ENCODE measurements at regions not wholly inside any gene's neighbourhood (a gene's known extent, or its start where the extent isn't known, plus 50 kb on each side); places are given as distances from the start of the nearest gene placed in this dataset.

DNA sequence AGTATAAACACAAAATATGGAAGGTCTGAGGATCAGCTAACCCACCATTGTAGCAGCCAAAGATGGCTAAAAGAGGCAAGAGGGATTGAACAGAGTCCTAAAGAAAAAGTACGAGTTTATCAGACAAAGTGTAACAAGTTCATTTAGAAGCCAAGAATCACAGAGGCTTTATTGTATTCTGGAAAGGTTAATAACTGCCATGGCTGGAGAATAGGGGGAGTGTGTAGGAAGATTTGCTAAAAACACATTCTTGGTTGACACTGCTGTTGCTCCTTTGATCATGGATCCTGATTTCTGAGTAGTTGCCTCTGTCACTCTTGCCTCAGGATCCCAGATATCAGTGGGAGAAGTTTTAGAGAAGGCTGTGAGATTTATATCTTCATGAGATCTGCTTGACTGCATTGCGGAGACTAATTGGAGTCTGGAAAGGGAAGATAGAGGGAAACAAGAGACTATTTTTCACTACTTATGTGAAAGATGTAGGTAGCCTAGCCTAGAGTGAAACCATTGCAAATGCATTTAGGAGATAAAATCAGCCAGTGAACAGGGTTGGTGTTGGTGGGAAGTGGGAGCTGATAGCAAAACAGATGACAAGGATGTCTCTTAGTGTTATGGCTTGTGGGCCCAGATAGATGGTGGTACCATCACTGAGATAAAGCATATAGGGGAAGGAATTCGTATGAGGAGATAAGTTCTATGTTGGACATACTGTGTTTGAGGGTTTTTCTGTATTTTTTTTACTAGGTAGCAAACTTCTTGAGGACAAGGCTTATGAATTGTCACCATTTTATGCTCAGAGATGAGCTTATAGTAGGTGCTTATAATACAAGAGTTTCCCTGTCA lies 402.9 kb upstream of the PDE3A start:
- Histone ChIP-seq H3K27ac (ENCODE audit: low read depth, low read length) (no peak overlapping the region), H3K27me3 (ENCODE audit: control insufficient read depth, insufficient read depth, low read length) (no peaks in the 10 kb centered on the region), H3K4me1 (ENCODE audit: control insufficient read depth, insufficient read depth, low read length) (no peaks in the 10 kb centered on the region), H3K36me3 (ENCODE audit: control insufficient read depth, insufficient read depth, low read length) (no peaks in the 10 kb centered on the region), H3K9me3 (ENCODE audit: control insufficient read depth, insufficient read depth, low read length) (no peaks in the 10 kb centered on the region), H3K4me3 (ENCODE audit: low read depth, low read length) (no peak overlapping the region)
- WGBS (ENCODE audit: insufficient coverage) = 64% methylated on average over 2 of the region's 3 CpGs
- no peak for DNase-seq (ENCODE audit: low read depth in 4 of 6, low spot score in 6 of 6)

DNA sequence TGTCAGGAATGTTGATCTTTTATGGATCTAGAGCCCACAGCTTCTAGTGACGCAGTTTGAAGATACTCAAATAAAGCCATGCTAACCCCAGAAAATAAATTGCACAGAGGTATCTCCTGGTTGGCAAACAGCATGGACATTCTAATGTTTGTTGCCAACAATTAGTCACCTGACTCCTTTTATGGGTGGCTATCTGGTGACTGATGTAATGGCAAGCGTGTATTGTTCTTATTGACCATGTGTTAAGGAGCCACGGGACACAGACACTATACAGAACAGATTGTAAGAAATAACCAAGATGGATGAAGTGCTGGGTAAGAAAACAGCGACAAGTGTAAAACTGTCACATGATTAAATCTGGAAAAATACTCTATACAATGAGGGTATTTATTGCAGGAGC lies 401.3 kb upstream of the PDE3A start:
- Histone ChIP-seq H3K36me3 (ENCODE audit: control insufficient read depth, insufficient read depth, low read length) (no peaks in the 10 kb centered on the region), H3K4me1 (ENCODE audit: control insufficient read depth, insufficient read depth, low read length) (no peaks in the 10 kb centered on the region), H3K27ac (ENCODE audit: low read depth, low read length) (no peak overlapping the region), H3K9me3 (ENCODE audit: control insufficient read depth, insufficient read depth, low read length) (no peaks in the 10 kb centered on the region), H3K27me3 (ENCODE audit: control insufficient read depth, insufficient read depth, low read length) (no peaks in the 10 kb centered on the region), H3K4me3 (ENCODE audit: low read depth, low read length) (no peak overlapping the region)
- DNase-seq (ENCODE audit: low read depth in 4 of 6, low spot score in 6 of 6) = no peak
- no CpG with 5 or more reads among the region's 4 CpGs for WGBS (ENCODE audit: insufficient coverage)

DNA sequence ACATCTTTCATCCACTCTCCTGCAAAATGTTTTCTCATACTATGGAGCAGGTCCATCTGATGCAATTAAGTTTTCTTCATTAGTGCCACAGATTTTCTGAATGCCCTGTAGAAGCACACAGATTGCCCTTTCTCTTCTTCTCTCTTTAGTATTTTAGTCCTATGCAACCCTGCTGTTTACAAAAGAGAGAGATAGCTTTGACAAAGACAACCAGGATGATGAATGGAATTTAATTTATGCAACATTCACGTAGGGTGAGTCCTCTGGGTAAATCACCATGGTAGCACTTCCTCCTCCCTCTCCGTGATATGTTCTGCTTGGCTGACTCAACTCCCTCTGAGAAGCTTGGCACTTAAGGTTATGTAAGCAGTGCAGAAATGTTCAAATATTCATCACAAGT lies 400.9 kb upstream of the PDE3A start:
- Histone ChIP-seq H3K27ac (ENCODE audit: low read depth, low read length) (no peak overlapping the region), H3K4me1 (ENCODE audit: control insufficient read depth, insufficient read depth, low read length) (no peaks in the 10 kb centered on the region), H3K27me3 (ENCODE audit: control insufficient read depth, insufficient read depth, low read length) (no peaks in the 10 kb centered on the region), H3K4me3 (ENCODE audit: low read depth, low read length) (no peak overlapping the region), H3K36me3 (ENCODE audit: control insufficient read depth, insufficient read depth, low read length) (no peaks in the 10 kb centered on the region), H3K9me3 (ENCODE audit: control insufficient read depth, insufficient read depth, low read length) (no peaks in the 10 kb centered on the region)
- DNase-seq (ENCODE audit: low read depth in 4 of 6, low spot score in 6 of 6) = peak in 3 of 6 donors; percentile 13 to 86 (median 58)
- no CpG with 5 or more reads among the region's 2 CpGs for WGBS (ENCODE audit: insufficient coverage)

DNA sequence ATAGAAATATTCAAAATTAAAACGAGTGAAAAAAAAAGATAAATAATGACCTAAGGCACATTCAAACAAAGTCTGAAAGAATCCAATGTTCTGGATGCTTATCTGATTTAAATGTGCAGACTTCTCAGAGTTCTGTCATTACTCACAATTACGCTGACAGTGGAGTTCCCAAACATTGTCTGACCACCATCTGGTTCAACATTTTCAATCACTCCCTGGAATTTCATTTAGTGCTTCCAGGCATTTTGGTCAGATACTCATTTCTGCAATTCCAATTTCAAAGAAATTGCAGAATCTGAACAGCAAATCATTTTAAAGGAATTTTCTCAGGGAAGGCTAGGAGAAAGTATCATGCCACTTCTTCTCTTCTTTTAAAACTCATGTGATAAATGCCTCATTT lies 398.2 kb upstream of the PDE3A start:
- Histone ChIP-seq H3K9me3 (ENCODE audit: control insufficient read depth, insufficient read depth, low read length) (no peaks in the 10 kb centered on the region), H3K27me3 (ENCODE audit: control insufficient read depth, insufficient read depth, low read length) (no peaks in the 10 kb centered on the region), H3K27ac (ENCODE audit: low read depth, low read length) (no peak overlapping the region), H3K4me1 (ENCODE audit: control insufficient read depth, insufficient read depth, low read length) (no peaks in the 10 kb centered on the region), H3K4me3 (ENCODE audit: low read depth, low read length) (no peak overlapping the region), H3K36me3 (ENCODE audit: control insufficient read depth, insufficient read depth, low read length) (no peaks in the 10 kb centered on the region)
- no peak for DNase-seq (ENCODE audit: low read depth in 4 of 6, low spot score in 6 of 6)
- 85% methylated on average over 1 of the region's 2 CpGs for WGBS (ENCODE audit: insufficient coverage)

DNA sequence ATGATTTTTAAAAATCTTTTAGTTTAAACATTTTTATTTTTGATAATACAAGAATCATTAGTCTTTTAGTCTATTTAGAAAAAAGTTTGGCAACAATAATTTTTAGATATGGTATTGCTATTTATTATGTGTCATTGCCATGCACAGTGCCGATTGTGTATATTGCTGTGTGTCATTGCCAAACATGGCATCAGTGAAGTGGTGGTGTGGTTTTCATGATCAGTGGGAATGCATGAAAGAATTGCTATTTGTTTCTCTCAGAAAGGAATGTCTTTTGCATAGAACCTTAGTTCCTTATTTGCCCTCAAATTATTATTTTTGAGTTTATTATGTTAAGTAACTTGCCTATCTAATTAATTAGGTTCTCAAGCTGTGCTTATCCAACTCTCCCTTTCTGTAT lies 397.5 kb upstream of the PDE3A start:
- Histone ChIP-seq H3K27me3 (ENCODE audit: control insufficient read depth, insufficient read depth, low read length) (no peaks in the 10 kb centered on the region), H3K4me3 (ENCODE audit: low read depth, low read length) (no peak overlapping the region), H3K9me3 (ENCODE audit: control insufficient read depth, insufficient read depth, low read length) (no peaks in the 10 kb centered on the region), H3K4me1 (ENCODE audit: control insufficient read depth, insufficient read depth, low read length) (no peaks in the 10 kb centered on the region), H3K36me3 (ENCODE audit: control insufficient read depth, insufficient read depth, low read length) (no peaks in the 10 kb centered on the region), H3K27ac (ENCODE audit: low read depth, low read length) (no peak overlapping the region)
- DNase-seq (ENCODE audit: low read depth in 4 of 6, low spot score in 6 of 6) = no peak
- 50% methylated on average over 1 of the region's 1 CpG for WGBS (ENCODE audit: insufficient coverage)

DNA sequence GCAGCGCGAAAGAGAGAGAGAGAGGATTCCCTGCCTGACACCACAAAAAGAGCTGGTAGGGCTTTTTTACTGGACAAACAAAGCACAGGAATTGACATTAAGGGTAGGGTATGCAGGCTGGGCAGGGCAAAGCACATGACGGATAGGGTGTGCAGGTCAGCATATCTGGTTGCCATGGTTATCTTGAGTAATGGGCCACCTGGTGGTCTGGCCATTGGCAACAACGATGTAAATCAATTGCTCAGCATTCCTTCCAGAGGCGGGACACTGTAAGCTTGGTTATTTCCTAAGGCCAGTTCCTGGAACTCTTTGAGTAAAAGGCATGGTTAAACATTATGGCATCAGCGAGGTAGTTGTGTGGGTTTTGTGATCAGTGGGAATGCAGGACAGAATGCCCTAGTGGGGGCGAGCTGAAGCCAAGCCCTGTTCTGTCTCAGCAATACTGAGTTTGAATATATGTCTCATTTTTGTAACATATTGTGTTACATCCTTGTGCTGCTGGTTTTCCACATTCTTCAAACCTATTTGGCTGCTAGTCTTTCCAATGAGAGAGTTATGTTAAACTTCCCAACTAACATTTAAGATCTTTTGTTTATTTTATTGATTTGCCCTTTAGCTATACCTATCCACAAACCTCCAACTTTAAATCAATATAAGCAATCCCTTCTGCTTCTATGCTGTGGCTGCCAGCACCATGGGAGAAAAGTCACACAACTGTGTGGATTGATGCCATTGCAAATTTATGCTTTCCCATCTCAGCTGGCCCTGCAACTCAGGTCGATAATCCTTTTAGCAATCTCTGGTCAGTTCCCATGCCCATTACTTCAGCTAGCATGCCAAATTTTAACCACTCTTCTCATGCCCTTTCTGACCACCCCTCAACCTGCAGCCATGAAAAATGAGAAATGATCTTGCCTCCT lies 396.7 kb upstream of the PDE3A start:
- no peaks in the 10 kb centered on the region for H3K4me1 ChIP-seq (ENCODE audit: control insufficient read depth, insufficient read depth, low read length)
- WGBS (ENCODE audit: insufficient coverage) = 22% methylated on average over 8 of the region's 8 CpGs
- no peak overlapping the region for H3K4me3 ChIP-seq (ENCODE audit: low read depth, low read length)
- H3K9me3 ChIP-seq (ENCODE audit: control insufficient read depth, insufficient read depth, low read length) = no peaks in the 10 kb centered on the region
- DNase-seq (ENCODE audit: low read depth in 4 of 6, low spot score in 6 of 6) = peak in 2 of 6 donors; percentile 11 to 48
- H3K27ac ChIP-seq (ENCODE audit: low read depth, low read length) = no peak overlapping the region
- no peaks in the 10 kb centered on the region for H3K27me3 ChIP-seq (ENCODE audit: control insufficient read depth, insufficient read depth, low read length)
- no peaks in the 10 kb centered on the region for H3K36me3 ChIP-seq (ENCODE audit: control insufficient read depth, insufficient read depth, low read length)

DNA sequence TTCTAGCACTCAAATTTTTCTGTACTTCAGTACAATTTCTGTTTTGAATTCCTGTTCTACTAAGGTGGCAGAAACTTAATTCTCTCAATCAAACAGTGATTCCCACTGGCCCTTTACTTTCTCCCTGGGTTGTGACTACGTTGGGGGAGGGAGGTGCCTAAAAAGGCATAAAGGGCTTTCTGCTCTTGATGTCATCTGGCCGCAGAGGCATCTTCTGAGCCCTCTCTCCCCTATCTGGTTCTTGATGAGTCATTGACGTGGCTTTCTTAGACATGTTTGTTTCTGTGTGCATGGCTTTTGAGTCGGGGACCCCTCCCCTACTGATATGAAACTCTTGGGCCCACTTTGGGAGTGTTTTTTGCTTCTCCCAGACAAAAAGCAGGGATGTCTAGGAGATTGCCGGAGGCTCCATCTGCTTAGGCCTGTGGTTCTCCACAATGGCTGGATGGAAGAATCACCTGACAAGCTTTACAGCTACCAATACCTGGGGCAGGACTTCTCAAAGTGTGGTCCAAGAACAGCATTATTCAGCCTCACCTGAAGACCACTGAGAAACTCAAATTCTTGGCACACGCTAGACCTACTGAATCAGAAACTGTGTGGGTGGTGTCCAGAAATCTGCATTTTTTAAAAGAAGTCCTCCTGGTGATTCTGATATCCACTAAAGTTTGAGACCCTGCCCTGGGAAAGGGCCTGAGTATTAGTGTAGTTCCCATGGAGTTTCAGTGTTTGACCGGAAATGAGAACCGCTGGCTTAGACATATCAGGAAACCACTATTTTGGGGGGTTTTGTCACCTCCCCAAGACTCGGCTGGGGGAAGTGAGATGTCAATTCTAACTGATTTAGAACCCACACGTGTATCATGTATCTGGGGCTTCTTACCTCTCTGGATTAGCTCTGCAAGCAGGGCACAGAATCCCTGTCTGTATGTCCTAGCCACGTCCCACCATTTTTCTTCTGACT lies 395.7 kb upstream of the PDE3A start:
- Histone ChIP-seq H3K9me3 (ENCODE audit: control insufficient read depth, insufficient read depth, low read length) (no peaks in the 10 kb centered on the region), H3K27ac (ENCODE audit: low read depth, low read length) (no peak overlapping the region), H3K27me3 (ENCODE audit: control insufficient read depth, insufficient read depth, low read length) (no peaks in the 10 kb centered on the region), H3K36me3 (ENCODE audit: control insufficient read depth, insufficient read depth, low read length) (no peaks in the 10 kb centered on the region), H3K4me3 (ENCODE audit: low read depth, low read length) (no peak overlapping the region), H3K4me1 (ENCODE audit: control insufficient read depth, insufficient read depth, low read length) (no peaks in the 10 kb centered on the region)
- DNase-seq (ENCODE audit: low read depth in 4 of 6, low spot score in 6 of 6) = no peak
- WGBS (ENCODE audit: insufficient coverage) = 93% methylated on average over 2 of the region's 11 CpGs

DNA sequence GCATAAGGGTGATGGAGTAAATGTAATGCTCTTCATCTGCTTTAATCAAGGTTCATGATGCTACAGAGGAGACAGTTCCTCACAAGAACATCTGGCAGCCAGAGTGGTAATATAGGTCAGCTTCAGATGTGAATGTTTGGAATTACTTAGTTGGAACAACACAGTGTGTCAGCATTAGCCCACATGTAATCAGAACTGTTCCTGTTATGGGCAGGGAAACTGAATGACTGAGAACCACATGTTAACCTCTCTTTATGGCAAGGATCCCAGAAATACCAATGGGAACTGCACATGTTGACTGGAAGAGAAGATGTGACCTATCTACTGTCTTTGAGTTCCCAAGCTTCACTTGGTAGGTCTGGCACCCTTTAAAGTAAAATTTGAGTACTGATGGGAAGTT lies 390.1 kb upstream of the PDE3A start:
- H3K4me3 ChIP-seq (ENCODE audit: low read depth, low read length) = no peak overlapping the region
- H3K36me3 ChIP-seq (ENCODE audit: control insufficient read depth, insufficient read depth, low read length) = no peaks in the 10 kb centered on the region
- DNase-seq (ENCODE audit: low read depth in 4 of 6, low spot score in 6 of 6) = peak in 1 of 6 donors; percentile 21
- no peaks in the 10 kb centered on the region for H3K4me1 ChIP-seq (ENCODE audit: control insufficient read depth, insufficient read depth, low read length)
- H3K9me3 ChIP-seq (ENCODE audit: control insufficient read depth, insufficient read depth, low read length) = no peaks in the 10 kb centered on the region
- no peaks in the 10 kb centered on the region for H3K27me3 ChIP-seq (ENCODE audit: control insufficient read depth, insufficient read depth, low read length)
- no peak overlapping the region for H3K27ac ChIP-seq (ENCODE audit: low read depth, low read length)

DNA sequence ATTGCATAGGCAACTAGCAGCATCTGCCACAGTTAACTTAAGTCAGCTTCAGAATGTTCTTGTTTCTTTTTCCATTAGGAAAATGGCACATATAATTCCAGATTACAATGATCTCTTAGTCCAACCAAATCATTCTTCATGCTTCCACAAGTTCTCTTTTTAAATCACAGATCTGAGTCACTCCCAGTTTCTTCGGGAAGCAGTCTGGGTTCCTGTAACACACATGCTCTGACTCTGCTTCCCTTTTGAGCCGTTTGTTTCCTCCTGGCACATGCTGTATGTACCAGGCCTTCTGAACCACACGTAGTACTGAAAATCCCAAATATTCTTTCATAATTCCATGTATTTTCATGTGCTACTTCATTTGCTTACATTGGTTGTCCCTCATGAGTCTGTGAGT lies 388.8 kb upstream of the PDE3A start:
- Histone ChIP-seq H3K9me3 (ENCODE audit: control insufficient read depth, insufficient read depth, low read length) (no peaks in the 10 kb centered on the region), H3K27me3 (ENCODE audit: control insufficient read depth, insufficient read depth, low read length) (no peaks in the 10 kb centered on the region), H3K36me3 (ENCODE audit: control insufficient read depth, insufficient read depth, low read length) (no peaks in the 10 kb centered on the region), H3K27ac (ENCODE audit: low read depth, low read length) (no peak overlapping the region), H3K4me3 (ENCODE audit: low read depth, low read length) (no peak overlapping the region), H3K4me1 (ENCODE audit: control insufficient read depth, insufficient read depth, low read length) (no peaks in the 10 kb centered on the region)
- WGBS (ENCODE audit: insufficient coverage) = 92% methylated on average over 1 of the region's 3 CpGs
- no peak for DNase-seq (ENCODE audit: low read depth in 4 of 6, low spot score in 6 of 6)

Data from spinal cord (tissue), 9 donors.